A673 (cell line): ENCODE measurements at regions not wholly inside any gene's neighbourhood (a gene's known extent, or its start where the extent isn't known, plus 50 kb on each side); places are given as distances from the start of the nearest gene placed in this dataset.

Experiments used
- BruUV-seq: library from RNA; stranded (reverse); fragments of 400-500 nt; replicated peaks from 2 replicates; lab custom pipeline; 2021; lab: Mats Ljungman, UMichigan
- CTCF ChIA-PET: fragments of 300-600 bp; sonication (Branson Sonifier 250); formaldehyde crosslinking; loops from one replicate; lab custom pipeline; 2022; ENCODE audit warnings: antibody characterized with exemption; lab: Charles Lee
- POLR2A ChIA-PET: fragments of 300-600 bp; sonication (Branson Sonifier 250); formaldehyde crosslinking; loops from one replicate; lab custom pipeline; 2022; ENCODE audit warnings: antibody characterized with exemption; ENCODE audit not compliant: low non-redundant PET; lab: Charles Lee
- DNase-seq: peaks from one replicate; pipeline ENCODE4 v3.0.0-alpha.2; 2015; ENCODE audit warnings: low spot score
- H3K27ac ChIP-seq: fragments of 200-600 bp; sonication (generic); 2 replicates; pipeline ENCODE4 v1.5.1; 2016; ENCODE audit warnings: mixed run types, low read depth, mild to moderate bottlenecking, mixed read lengths, antibody characterized with exemption, low read length; ENCODE audit not compliant: poor library complexity, severe bottlenecking
- H3K27me3 ChIP-seq: fragments of 200-600 bp; sonication (generic); replicated peaks from 2 replicates; pipeline ENCODE4 v1.6.1; 2017; ENCODE audit warnings: mixed run types, low read depth, mild to moderate bottlenecking, mixed read lengths, antibody characterized with exemption, low read length; ENCODE audit not compliant: insufficient read depth, poor library complexity
- H3K36me3 ChIP-seq: fragments of 200-600 bp; sonication (generic); 2 replicates; pipeline ENCODE4 v1.6.1; 2016; ENCODE audit warnings: mixed run types, mild to moderate bottlenecking, mixed read lengths, antibody characterized with exemption, low read length; ENCODE audit not compliant: insufficient read depth, poor library complexity, severe bottlenecking
- H3K4me1 ChIP-seq: fragments of 200-600 bp; sonication (generic); 2 replicates; pipeline ENCODE4 v1.6.1; 2017; ENCODE audit warnings: mixed run types, mild to moderate bottlenecking, mixed read lengths, antibody characterized with exemption, low read length; ENCODE audit not compliant: insufficient read depth, poor library complexity, severe bottlenecking
- H3K4me3 ChIP-seq: fragments of 200-600 bp; sonication (generic); 2 replicates; pipeline ENCODE4 v1.5.1; 2016; ENCODE audit warnings: low read depth, mixed run types, mild to moderate bottlenecking, mixed read lengths, low read length; ENCODE audit not compliant: poor library complexity, severe bottlenecking
- H3K9me3 ChIP-seq: fragments of 200-600 bp; sonication (generic); 2 replicates; pipeline ENCODE4 v1.6.1; 2016; ENCODE audit warnings: mixed run types, low read depth, mild to moderate bottlenecking, mixed read lengths, antibody characterized with exemption, low read length; ENCODE audit not compliant: poor library complexity, severe bottlenecking
- CTCF ChIP-seq: fragments of 300-800, 200-600 bp; sonication (generic); conservative IDR thresholded peaks from 2 replicates; pipeline ENCODE4 v1.5.1; 2017; ENCODE audit warnings: low read depth, mild to moderate bottlenecking, antibody characterized with exemption, low read length, moderate library complexity, mixed read lengths
- EZH2 ChIP-seq: fragments of 200-600 bp; sonication (generic); IDR thresholded peaks from 2 replicates; pipeline ENCODE4 v1.6.1; 2017; ENCODE audit warnings: borderline replicate concordance, low read depth, mild to moderate bottlenecking, mixed read lengths, antibody characterized with exemption, low read length; ENCODE audit not compliant: poor library complexity, severe bottlenecking
- intact Hi-C: fragments of 100-400 bp; cut with micrococcal nuclease; formaldehyde crosslinking; loops from one replicate; pipeline ENCODE4 v1.10.0; 2022; ENCODE audit not compliant: unreplicated experiment

GRCh38 chr18:68340606-68341005, 374.3 kb downstream of the TMX3 start:
- TF ChIP-seq EZH2 (no peak), CTCF (no peak)
- POLR2A ChIA-PET, result no interaction called here
- no peak overlapping the region for H3K4me3 ChIP-seq
- BruUV-seq, result no TSS peak
- intact Hi-C loops, result no loop called here
- no peak overlapping the region for H3K27ac ChIP-seq
- H3K9me3 ChIP-seq, result peaks cover 4% of the 10 kb centered on the region
- H3K27me3 ChIP-seq, result no peaks in the 10 kb centered on the region
- no peaks in the 10 kb centered on the region for H3K36me3 ChIP-seq
- peaks cover 10% of the 10 kb centered on the region for H3K4me1 ChIP-seq
- no peak for DNase-seq
- CTCF ChIA-PET, result no interaction called here

- no peaks in the 10 kb centered on the region for H3K27me3 ChIP-seq
- no peak for DNase-seq
- no peak overlapping the region for H3K27ac ChIP-seq
- TF ChIP-seq CTCF, result no peak
- TF ChIP-seq EZH2, result no peak
- ChIA-PET CTCF (no interaction called here), POLR2A (no interaction called here)
- no TSS peak for BruUV-seq
- H3K9me3 ChIP-seq, result no peaks in the 10 kb centered on the region
- no peak overlapping the region for H3K4me3 ChIP-seq
- H3K4me1 ChIP-seq, result no peaks in the 10 kb centered on the region
- intact Hi-C loops, result no loop called here
- no peaks in the 10 kb centered on the region for H3K36me3 ChIP-seq
Measured at GRCh38 chr18:68330658-68331057, 384.2 kb downstream of the TMX3 start.

- CTCF ChIA-PET, result no interaction called here
- TF ChIP-seq EZH2 (no peak), CTCF (no peak)
Measured at GRCh38 chr18:68323921-68324320, 391.0 kb downstream of the TMX3 start.

More at GRCh38 chr18:68323921-68324320, 391.0 kb downstream of the TMX3 start:
- no peak for DNase-seq
- POLR2A ChIA-PET, result no interaction called here
- BruUV-seq, result no TSS peak
- Histone ChIP-seq H3K9me3 (no peaks in the 10 kb centered on the region), H3K27ac (no peak overlapping the region), H3K4me3 (no peak overlapping the region), H3K27me3 (no peaks in the 10 kb centered on the region), H3K36me3 (no peaks in the 10 kb centered on the region), H3K4me1 (no peaks in the 10 kb centered on the region)
- intact Hi-C loops, result no loop called here
